GM21526 (cell line): ENCODE measurements at regions not wholly inside any gene's neighbourhood (a gene's known extent, or its start where the extent isn't known, plus 50 kb on each side); places are given as distances from the start of the nearest gene placed in this dataset.

ENCODE experiments used
- ATAC-seq: cut with Tn5 transposase; IDR thresholded peaks from one replicate; pipeline ENCODE4 v1.9.1; 2021; ENCODE audit warnings: moderate library complexity; ENCODE audit not compliant: unreplicated experiment, low FRiP score

- ATAC-seq = no peak
Measured at GRCh38 chr2:60400462-60401246, 152.8 kb downstream of the BCL11A start.

GRCh38 chr2:60394463-60394862 lies 159.0 kb downstream of the BCL11A start:
- ATAC-seq = no peak

GRCh38 chr2:60391649-60392375 lies 161.6 kb downstream of the BCL11A start:
- ATAC-seq = no peak

GRCh38 chr2:60391230-60391629 lies 162.2 kb downstream of the BCL11A start:
- no peak for ATAC-seq

- no peak for ATAC-seq
Measured at GRCh38 chr2:60386436-60386835, 167.0 kb downstream of the BCL11A start.

GRCh38 chr2:60385648-60386047 lies 167.8 kb downstream of the BCL11A start:
- no peak for ATAC-seq

GRCh38 chr2:60383401-60384143 lies 169.9 kb downstream of the BCL11A start:
- no peak for ATAC-seq

- ATAC-seq = no peak
Measured at GRCh38 chr2:60380411-60380810, 173.0 kb downstream of the BCL11A start.

- ATAC-seq = no peak
Measured at GRCh38 chr2:60379684-60380083, 173.8 kb downstream of the BCL11A start.

- no peak for ATAC-seq
Measured at GRCh38 chr2:60379216-60379615, 174.2 kb downstream of the BCL11A start.

GRCh38 chr2:60377825-60378224 lies 175.6 kb downstream of the BCL11A start:
- no peak for ATAC-seq

- no peak for ATAC-seq
Measured at GRCh38 chr2:60376252-60376651, 177.2 kb downstream of the BCL11A start.

- ATAC-seq = no peak
Measured at GRCh38 chr2:60371681-60372080, 181.8 kb downstream of the BCL11A start.

GRCh38 chr2:60371219-60371618 lies 182.2 kb downstream of the BCL11A start:
- no peak for ATAC-seq

GRCh38 chr2:60370814-60371213 lies 182.6 kb downstream of the BCL11A start:
- ATAC-seq = no peak

- ATAC-seq = no peak
Measured at GRCh38 chr2:60368456-60368855, 185.0 kb downstream of the BCL11A start.

- ATAC-seq = peak; percentile 50
Measured at GRCh38 chr2:60366135-60366712, 187.2 kb downstream of the BCL11A start.

- no peak for ATAC-seq
Measured at GRCh38 chr2:60365556-60365955, 187.9 kb downstream of the BCL11A start.

GRCh38 chr2:60364491-60364890 lies 189.0 kb downstream of the BCL11A start:
- no peak for ATAC-seq

- no peak for ATAC-seq
Measured at GRCh38 chr2:60361498-60361897, 192.0 kb downstream of the BCL11A start.

GRCh38 chr2:60359569-60359968 lies 193.9 kb downstream of the BCL11A start:
- ATAC-seq = no peak
